SK-MEL-5 (cell line): ENCODE measurements at regions not wholly inside any gene's neighbourhood (a gene's known extent, or its start where the extent isn't known, plus 50 kb on each side); places are given as distances from the start of the nearest gene placed in this dataset.
A peak's percentile ranks its signal among the peaks of the same experiment; 100 is the strongest.

Experiments used
- DNase-seq: peaks from one replicate; pipeline ENCODE4 v3.0.0-alpha.2; 2016; ENCODE audit warnings: low read depth, low spot score
- in situ Hi-C: cut with HindIII; loops from 2 replicates; pipeline ENCODE4 v1.10.0; 2016; ENCODE audit warnings: low sequenced_read_pairs, high pct_unique_total_duplicates, low pct_unique_long_range_greater_than_20kb

DNA sequence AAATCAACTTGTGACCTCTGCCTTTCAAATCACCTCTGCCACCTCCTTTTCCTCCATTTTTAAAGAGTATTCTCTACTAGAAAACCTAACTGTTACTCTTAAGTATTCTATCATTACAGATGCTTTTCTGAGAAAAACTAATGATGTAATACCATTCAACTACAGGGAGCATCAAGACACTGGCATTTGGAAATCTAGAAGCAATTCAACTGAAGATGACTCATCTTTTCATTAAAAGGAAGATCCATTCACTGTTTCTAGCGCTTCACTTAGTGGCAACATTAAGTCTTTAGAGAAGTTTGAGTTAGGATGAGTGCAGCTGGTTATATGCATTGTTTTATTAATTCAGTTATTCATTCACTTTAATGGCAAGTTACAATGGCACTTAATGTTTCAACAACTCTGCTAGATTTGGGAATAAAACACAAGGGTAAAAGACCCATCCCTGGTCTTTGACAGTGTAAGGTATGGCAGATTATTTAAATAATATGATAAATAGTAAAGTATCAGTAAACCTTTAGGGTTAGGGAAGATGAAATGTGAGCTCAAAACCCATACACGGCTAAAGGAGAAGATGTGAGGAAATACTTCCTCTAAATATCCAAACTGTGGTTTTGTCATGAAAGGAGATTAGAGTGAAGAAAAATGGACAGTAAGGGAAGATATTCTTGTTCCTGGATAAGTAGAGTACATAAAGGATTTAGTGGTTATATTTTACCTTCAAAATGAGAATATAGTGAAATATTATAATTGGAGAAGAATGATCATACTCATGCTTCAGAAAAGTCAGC is 61.7 kb downstream of the KCNJ2 start:
- no peak for DNase-seq
- in situ Hi-C loops = no loop called here

DNA sequence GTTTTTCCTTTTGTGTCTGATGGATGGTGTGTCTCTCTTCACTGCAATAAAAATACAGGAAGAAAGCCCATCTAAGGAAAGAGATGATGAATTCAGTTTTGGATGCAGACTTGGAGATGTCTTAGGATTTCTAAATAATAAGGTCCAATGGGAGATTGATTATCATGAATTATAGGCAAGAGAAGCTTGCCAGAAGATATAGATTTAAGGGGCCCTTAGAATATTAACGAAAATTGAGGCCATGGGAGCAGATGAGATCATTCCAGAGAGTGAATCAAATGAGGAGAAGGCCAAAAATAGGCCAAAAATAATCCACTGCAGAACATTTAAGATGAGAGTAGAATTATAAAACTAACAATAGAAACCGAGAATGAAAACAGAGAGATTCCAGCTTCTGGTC is 63.1 kb downstream of the KCNJ2 start:
- no peak for DNase-seq
- in situ Hi-C loops = no loop called here

DNA sequence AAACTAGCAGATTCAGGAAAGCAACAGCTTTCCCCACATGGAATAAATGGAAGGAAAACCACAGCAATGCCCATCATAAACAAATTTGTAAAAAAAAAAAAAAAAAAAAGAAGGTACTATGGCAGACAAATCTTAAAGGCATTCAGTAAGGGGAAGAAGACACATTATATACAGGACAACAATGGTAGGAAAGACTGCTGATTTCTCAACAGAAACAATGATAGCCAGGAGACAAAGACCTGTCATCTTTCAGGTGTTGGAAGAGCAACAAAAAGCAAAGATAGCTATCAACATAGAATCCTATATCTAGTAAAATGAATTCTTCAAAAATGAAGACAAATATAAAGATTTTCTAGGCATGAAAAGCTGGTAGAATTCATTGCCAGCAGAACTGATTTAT is 65.9 kb downstream of the KCNJ2 start:
- in situ Hi-C loops = no loop called here
- no peak for DNase-seq

DNA sequence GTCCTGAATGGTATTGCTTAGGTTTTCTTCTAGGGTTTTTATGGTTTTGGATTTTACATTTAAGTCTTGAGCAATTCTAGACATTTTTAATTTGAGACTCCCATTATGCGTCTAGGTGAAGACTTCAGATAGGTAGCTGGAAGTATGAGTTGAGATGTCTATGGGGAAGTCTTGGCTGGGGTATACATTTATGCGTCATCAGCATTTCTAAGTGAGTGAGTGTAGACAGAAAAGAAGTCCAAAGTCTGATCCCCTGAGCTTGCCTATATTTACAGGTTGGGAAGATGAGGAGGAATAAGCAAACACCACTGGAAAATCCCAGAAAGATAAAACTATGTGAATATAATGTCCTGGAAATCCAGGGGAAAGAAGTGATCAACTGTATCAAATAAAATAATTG is 68.9 kb downstream of the KCNJ2 start:
- no peak for DNase-seq
- in situ Hi-C loops = no loop called here

DNA sequence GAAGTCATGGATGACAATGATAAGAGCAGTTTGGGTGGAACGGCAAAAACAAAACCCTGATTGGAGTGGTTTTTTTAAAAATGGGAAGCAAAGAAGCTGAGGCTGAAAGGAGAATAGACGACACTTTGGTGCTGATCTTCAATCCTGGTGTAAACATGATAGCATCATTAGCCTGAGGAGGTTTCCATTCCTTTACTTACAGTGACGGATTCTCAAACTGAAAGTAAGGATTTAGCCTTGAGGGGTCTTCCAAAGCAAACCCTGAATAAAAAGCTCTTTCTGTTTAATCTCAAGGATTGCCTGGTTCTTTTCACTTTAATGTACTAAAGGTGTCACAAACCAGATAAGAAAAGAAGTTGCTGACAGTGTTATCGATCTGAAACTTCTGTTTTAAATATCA is 69.3 kb downstream of the KCNJ2 start:
- in situ Hi-C loops = no loop called here
- DNase-seq = peak; percentile 22

DNA sequence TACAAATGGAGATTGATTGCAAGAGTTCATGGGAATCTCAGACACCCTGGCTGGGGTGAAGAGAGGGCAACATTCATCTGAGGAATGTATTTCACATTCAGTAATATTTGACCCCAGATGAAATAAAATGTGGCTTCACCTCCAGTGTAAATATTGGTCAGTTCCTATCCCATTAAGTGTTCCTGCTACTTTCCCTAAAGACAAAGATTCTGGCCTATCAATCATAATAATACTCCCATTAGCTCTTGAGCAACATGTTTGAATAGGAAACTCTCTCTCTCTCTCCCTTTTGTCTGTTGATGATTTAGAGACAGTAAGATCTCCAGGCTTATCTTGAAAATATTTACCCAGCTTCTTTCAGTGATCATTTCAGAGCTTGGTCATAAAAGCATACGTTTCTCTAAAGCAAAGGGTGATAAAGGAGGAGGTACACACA is 70.1 kb downstream of the KCNJ2 start:
- in situ Hi-C loops = no loop called here
- no peak for DNase-seq

DNA sequence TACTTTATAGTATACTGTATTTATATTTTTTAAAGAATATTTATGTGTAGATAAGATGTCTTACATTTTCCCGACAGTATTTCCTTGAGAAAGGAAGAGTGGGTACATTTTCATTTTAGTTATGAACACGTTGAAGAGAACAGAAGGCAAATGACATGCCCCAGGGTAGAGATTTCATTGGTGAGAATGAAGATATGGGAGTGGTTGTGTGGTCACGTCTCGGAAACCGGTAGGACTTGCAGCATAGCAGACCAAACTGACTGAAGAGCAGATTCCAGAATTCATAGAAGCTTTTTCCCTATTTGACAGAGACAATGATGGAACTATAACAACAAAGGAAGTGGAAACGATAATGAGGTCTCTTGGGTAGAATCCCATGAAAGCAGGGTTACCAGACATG is 71.7 kb downstream of the KCNJ2 start:
- no peak for DNase-seq
- in situ Hi-C loops = no loop called here

DNA sequence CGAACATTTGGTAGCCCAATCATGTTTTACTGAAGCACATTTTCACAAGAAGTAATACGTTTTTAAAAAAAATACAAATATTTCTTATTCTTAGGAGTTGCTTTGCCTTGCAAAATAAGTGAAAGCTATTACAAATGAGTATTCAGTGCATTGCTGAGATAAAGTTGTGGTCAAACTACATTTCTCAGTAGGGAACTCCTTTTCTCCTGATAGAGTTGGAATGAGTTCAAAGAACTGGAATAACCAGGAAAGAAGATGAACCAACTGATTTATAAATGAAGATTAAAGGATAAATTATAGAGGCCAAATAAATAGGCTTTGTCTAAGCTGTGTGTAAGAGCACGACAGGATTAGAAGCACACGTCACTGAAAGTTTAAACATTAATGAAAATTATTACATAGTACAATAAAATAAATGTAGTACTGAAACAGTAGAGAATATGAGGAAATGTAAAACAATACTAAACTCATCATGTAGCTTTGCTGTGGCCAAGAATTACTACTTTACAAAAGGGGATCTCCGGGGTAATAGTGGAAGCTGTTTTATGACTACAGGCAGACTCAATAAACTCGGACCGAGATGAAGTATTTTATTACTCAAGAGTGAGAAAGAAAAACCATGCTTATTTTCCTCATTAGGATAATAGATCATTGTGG is 73.6 kb downstream of the KCNJ2 start:
- no peak for DNase-seq
- in situ Hi-C loops = no loop called here

DNA sequence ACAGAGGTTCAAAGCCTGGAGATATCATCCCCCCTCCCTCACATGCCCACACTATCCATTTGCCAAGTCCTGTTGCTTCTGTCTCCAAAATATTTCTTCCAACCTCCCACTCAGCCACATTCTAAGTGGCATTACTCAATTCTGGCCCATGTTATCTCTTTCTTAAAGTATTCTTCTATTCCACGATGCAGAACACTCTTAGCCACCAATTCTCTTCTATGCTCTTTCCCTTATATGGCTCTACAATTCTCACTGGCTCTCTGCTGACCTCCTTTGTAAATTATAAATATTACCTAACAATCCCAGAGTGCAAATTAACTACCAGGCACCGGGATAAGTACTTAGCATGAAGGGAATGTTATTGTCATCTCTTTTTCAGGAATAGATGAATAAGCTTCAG is 82.4 kb downstream of the KCNJ2 start:
- in situ Hi-C loops = no loop called here
- DNase-seq = no peak

DNA sequence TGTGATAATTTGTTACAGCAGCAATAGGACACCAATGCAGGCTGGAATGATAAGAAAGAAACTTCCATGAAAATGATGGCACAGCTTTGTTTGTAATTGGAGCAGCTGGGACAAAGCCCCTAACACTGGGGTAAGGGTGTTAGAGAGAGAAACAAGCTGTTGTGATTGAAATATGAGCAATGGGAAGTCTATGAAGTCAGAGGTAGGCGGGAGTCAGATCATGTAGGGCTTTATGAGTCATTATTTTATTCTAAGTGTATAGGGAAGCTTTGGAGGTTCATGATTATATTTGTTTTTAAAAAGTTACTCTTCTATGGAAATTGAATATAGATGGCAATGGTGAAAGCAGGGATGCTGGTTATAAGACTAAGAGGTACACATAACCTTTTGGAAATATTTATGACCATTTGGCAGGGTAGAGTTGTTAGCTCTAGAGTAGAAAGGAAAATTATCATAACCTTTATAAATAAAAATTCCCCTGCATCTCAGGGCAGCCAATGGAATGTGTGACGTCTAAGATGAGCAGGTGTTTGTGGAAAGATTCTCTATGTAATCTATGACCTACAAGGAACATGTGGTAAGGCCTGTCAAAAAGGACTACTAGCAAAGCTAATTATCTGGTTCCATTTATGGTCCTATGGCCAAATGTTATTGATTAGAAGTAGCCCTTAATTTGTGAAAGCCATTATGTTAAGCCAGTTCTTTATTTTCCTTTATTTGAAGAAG is 85.6 kb downstream of the KCNJ2 start:
- no peak for DNase-seq
- in situ Hi-C loops = no loop called here

DNA sequence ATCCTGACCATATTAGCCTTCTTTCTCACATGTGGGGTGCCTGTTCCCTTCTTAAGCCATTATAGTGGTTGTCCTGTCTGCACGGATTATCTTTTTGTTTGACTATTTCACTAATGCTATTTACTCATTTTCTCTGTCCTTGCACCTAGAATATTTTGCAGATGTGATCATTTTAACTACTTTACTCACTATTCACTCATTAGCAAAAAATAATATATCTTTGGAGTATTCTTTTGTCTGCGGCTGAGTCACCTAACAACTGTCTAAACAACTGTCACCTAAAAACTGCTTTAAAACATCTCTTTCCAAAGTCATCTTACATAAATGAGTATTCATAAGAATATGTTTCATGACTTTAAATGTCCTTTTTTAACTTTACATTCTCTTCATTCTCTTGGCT is 87.4 kb downstream of the KCNJ2 start:
- no peak for DNase-seq
- in situ Hi-C loops = no loop called here

DNA sequence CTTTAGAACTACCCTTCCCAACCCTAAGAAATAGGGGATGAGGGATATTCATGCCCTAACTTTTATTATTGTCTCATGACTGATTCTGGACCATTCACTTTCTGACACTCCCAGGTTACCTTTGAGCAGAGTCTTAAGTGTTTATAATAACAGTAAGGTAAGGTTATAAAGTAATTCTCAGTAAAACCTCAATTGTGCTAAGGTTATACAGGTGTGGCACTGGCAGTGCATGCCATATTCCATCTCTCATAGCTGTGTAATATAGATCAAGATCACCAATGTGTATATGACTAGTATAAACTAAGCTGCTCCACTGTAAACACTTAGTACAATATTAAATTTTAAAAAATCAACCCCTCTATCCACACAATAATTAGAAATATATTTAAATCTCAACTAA is 89.1 kb downstream of the KCNJ2 start:
- no peak for DNase-seq
- in situ Hi-C loops = no loop called here

DNA sequence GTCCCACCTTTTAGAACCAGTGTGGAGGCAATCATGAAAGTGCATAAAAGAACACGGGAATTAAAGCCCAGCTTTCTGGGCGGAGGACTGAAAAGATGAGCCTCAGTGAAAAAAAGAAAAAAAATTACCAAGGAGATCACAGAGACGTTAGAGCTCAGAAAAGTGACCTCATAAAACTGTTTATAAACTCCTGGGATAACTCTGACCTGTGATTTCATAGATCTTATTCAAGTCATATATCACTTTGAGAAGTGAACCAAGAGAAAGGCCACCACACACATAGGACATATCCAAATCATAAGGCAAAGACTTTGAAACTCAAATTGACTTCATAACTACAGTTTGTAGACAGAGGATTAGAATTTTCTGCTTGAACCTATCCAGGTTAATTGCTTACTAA is 90.1 kb downstream of the KCNJ2 start:
- no peak for DNase-seq
- in situ Hi-C loops = no loop called here

DNA sequence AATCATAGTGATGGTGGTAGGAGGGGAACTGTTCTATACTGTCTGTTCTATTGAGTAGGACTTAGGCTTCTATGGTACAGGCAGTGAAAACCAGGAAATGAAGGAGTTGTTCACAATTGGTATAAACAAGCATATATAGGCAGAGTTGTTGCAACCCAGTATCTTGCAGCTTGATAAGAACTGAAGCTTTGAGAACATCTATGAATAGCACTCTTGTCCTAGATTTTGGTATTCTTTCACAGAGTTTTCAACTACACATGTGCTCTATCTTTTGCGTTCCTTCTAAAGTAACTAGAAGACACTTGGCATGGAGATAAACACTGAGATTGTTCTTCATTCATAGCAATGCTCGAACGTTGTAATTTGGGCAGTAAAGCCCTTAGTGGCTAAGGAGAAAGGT is 91.8 kb downstream of the KCNJ2 start:
- in situ Hi-C loops = no loop called here
- DNase-seq = peak; percentile 41

DNA sequence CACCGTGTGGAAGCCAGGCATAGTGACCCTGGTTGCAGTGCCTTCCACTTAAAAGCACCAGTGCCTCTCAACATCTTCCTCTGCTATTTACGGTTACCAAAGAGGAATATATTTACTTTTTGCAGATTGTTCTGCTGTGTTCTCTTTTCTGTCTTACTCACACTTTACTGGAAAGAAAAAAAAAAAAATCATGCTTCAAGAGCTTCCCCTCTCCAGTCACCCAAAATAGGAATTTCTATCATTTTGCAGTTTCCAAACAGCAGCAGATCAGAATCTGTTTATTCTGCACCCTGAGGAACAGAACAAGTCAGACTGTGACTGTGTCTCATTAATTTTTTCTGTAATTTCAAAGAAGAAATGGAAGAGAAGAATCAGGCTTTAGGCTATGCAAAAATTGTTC is 96.1 kb downstream of the KCNJ2 start:
- no peak for DNase-seq
- in situ Hi-C loops = no loop called here

DNA sequence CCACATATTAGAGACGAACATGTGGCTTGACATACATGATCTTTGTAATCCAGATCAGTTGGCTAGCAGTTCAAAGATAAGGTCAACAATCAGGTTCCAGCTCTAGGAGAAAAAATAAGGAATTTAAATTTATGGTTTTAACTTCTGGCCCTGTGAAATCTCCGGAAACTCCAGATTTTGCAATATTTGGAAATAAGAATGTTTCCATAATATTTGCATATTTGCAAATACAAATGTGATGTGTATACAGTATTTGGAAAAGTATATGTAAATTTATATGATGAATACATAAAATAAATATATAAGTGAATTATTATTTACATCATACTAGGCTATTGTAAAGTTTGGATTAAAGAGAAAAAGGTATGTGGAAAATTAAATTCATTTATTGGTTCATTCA is 97.1 kb downstream of the KCNJ2 start:
- no peak for DNase-seq
- in situ Hi-C loops = no loop called here

DNA sequence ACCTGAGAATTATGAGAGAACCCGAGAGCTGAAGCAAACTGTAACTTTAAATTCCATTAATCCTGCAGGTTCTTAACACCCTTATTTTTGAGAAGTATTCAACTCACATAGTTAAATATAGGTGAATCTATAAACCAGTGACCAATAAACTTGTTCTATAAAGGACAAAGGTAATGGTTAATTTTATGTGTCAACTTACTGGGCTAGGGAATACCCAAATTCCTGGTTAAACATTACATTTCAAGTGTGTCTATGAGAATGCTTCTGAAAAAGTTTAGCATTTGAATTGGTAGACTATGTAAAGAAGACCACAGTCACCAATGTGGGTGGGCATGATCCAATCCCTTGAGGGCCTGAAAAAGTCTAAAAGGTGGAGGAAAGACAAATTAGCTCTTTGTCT is 99.1 kb downstream of the KCNJ2 start:
- DNase-seq = no peak
- in situ Hi-C loops = no loop called here

DNA sequence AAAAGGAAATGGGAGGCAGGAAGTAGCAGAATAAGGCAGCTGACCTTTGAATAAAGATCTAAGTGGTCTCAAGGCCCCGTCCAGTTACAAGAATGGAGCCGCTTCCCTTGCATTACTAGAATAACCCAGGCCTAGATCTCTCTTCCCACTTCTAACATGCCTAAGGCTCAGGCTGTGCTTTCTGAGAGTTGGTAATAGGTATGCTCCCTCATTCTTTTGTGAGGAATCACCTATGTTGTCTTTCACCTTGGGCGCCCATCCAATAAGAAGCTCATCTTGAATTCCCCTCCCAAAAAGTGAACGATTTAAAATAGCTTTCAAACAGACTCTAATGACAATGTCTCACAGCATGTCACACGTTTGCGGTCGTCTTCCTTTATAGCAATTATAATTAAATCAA is 101.2 kb downstream of the KCNJ2 start:
- in situ Hi-C loops = no loop called here
- no peak for DNase-seq

DNA sequence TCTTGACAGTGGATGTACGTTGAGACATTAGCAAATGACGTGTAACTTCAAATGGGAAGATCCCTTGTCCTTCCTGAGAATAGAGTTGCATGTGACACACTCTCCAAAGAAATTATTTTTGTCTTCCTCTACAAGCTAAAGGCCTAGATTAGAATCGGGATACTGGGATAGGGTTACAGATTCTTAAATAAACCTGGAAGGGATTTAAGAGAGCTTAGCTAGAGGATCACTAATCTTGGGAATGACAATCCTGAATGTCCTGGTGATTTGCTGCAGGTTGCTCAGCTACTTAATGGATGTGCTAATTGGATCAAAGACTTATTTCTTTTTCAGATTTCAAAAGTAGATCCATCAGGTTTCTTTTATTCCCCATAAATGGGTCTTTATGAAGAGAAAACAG is 101.9 kb downstream of the KCNJ2 start:
- in situ Hi-C loops = no loop called here

More for the DNA sequence above, 101.9 kb downstream of the KCNJ2 start:
- no peak for DNase-seq
